Natural killer cell (primary cell): ENCODE measurements at regions not wholly inside any gene's neighbourhood (a gene's known extent, or its start where the extent isn't known, plus 50 kb on each side); places are given as distances from the start of the nearest gene placed in this dataset.

ENCODE experiments used
- ATAC-seq, 3 donors: fragments of 150-1000 bp in 2 of 3; fragments of 200-7000 bp in 1 of 3; cut with Tn5 transposase; 1 replicate in 1 of 3; 2 replicates in 2 of 3; pipeline ENCODE4 v1.10.0; 2021; ENCODE audit warnings: mild to moderate bottlenecking in 2 of 3, moderate library complexity in 2 of 3
- DNase-seq, 2 donors: peaks; one replicate each; pipeline versions ENCODE4 v3.0.0 to v3.0.0-alpha.2; 2013 to 2021; ENCODE audit warnings: mixed read lengths in 1 of 2
- H3K27ac ChIP-seq: one replicate; pipeline ENCODE4 v1.5.1; 2013; ENCODE audit warnings: mild to moderate bottlenecking, low read length
- H3K27me3 ChIP-seq: one replicate; pipeline ENCODE4 v1.6.1; 2013; ENCODE audit warnings: low read length; ENCODE audit not compliant: control insufficient read depth, insufficient read depth
- H3K36me3 ChIP-seq: one replicate; pipeline ENCODE4 v1.6.1; 2013; ENCODE audit warnings: low read length; ENCODE audit not compliant: control insufficient read depth, insufficient read depth
- H3K4me1 ChIP-seq: one replicate; pipeline ENCODE4 v1.6.1; 2013; ENCODE audit warnings: low read length; ENCODE audit not compliant: control insufficient read depth, insufficient read depth
- H3K4me3 ChIP-seq: one replicate; pipeline ENCODE4 v1.5.1; 2013; ENCODE audit warnings: low read length
- H3K9me3 ChIP-seq: one replicate; pipeline ENCODE4 v1.6.1; 2013; ENCODE audit warnings: low read length; ENCODE audit not compliant: control insufficient read depth, insufficient read depth
- H3K27ac Mint-ChIP-seq, 2 donors: one replicate each; pipeline ENCODE4 v1.8.0; 2022; ENCODE audit warnings: mild to moderate bottlenecking in 2 of 2, mixed read lengths in 2 of 2, moderate library complexity in 1 of 2
- H3K27me3 Mint-ChIP-seq, 2 donors: one replicate each; pipeline ENCODE4 v1.8.0; 2022; ENCODE audit warnings: low read depth in 2 of 2, mixed read lengths in 2 of 2
- H3K36me3 Mint-ChIP-seq: one replicate; pipeline ENCODE4 v1.8.0; 2022; ENCODE audit warnings: mixed read lengths
- H3K4me1 Mint-ChIP-seq, 2 donors: one replicate each; pipeline ENCODE4 v1.8.0; 2022; ENCODE audit warnings: mixed read lengths in 2 of 2
- H3K4me3 Mint-ChIP-seq: one replicate; pipeline ENCODE4 v1.8.0; 2022; ENCODE audit warnings: mild to moderate bottlenecking, moderate library complexity, mixed read lengths
- H3K9me3 Mint-ChIP-seq, 2 donors: one replicate each; pipeline ENCODE4 v1.8.0; 2022; ENCODE audit warnings: mixed read lengths in 2 of 2
- CTCF ChIP-seq: fragments of 200-600 bp; IDR thresholded peaks from one replicate; pipeline ENCODE4 v1.8.0; 2022; ENCODE audit warnings: antibody characterized with exemption
- WGBS: methylation state at CpG from one replicate; pipeline ENCODE4 v1.1.7; 2013; ENCODE audit warnings: missing lambda C conversion rate; ENCODE audit not compliant: insufficient coverage; 5-methylcytosine and 5-hydroxymethylcytosine counted together
- intact Hi-C: fragments of 100-400 bp; cut with micrococcal nuclease; formaldehyde crosslinking; loops from one replicate; pipeline ENCODE4 v1.14.2; 2022

GRCh38 chr3:174377684-174378083 lies 481.4 kb upstream of the NAALADL2 start:
- H3K4me1 ChIP-seq = no peaks in the 10 kb centered on the region
- no peaks in the 10 kb centered on the region for H3K36me3 ChIP-seq
- intact Hi-C loops = no loop called here
- no peak overlapping the region for H3K4me3 ChIP-seq
- Mint-ChIP-seq H3K36me3 (no peaks in the 10 kb centered on the region), H3K4me3 (no peak overlapping the region), H3K27ac (no peak overlapping the region), H3K9me3 (peaks cover 5 to 13% of the 10 kb centered on the region in 2 donors), H3K27me3 (no peaks in the 10 kb centered on the region), H3K4me1 (no peaks in the 10 kb centered on the region)
- no peaks in the 10 kb centered on the region for H3K27me3 ChIP-seq
- ATAC-seq (no peak), DNase-seq (no peak)
- 92% methylated on average over 13 of the region's 13 CpGs for WGBS
- H3K9me3 ChIP-seq = no peaks in the 10 kb centered on the region
- TF ChIP-seq CTCF = no peak
- H3K27ac ChIP-seq = no peak overlapping the region

- Mint-ChIP-seq H3K4me1 (no peaks in the 10 kb centered on the region), H3K4me3 (no peak overlapping the region), H3K27me3 (no peaks in the 10 kb centered on the region), H3K36me3 (no peaks in the 10 kb centered on the region), H3K9me3 (peaks cover 4 to 12% of the 10 kb centered on the region in 2 donors), H3K27ac (no peak overlapping the region)
- H3K4me1 ChIP-seq = no peaks in the 10 kb centered on the region
- no CpG with 5 or more reads among the region's 1 CpG for WGBS
- intact Hi-C loops = no loop called here
- ATAC-seq (no peak), DNase-seq (no peak)
- no peaks in the 10 kb centered on the region for H3K27me3 ChIP-seq
- TF ChIP-seq CTCF = no peak
- no peaks in the 10 kb centered on the region for H3K36me3 ChIP-seq
- no peak overlapping the region for H3K27ac ChIP-seq
- H3K4me3 ChIP-seq = no peak overlapping the region
- no peaks in the 10 kb centered on the region for H3K9me3 ChIP-seq
Measured at GRCh38 chr3:174382878-174383277, 476.3 kb upstream of the NAALADL2 start.

- DNase-seq (no peak), ATAC-seq (no peak)
- H3K9me3 ChIP-seq = no peaks in the 10 kb centered on the region
- no peak overlapping the region for H3K27ac Mint-ChIP-seq
- H3K36me3 ChIP-seq = no peaks in the 10 kb centered on the region
- no peak overlapping the region for H3K4me3 ChIP-seq
- H3K27me3 ChIP-seq = no peaks in the 10 kb centered on the region
- intact Hi-C loops = no loop called here
- H3K27ac ChIP-seq = no peak overlapping the region
- no peaks in the 10 kb centered on the region for H3K4me1 Mint-ChIP-seq
- no peak for TF ChIP-seq CTCF
- no peaks in the 10 kb centered on the region for H3K36me3 Mint-ChIP-seq
- H3K4me1 ChIP-seq = no peaks in the 10 kb centered on the region
- H3K27me3 Mint-ChIP-seq = no peaks in the 10 kb centered on the region
- peaks cover 6 to 12% of the 10 kb centered on the region in 2 donors for H3K9me3 Mint-ChIP-seq
- H3K4me3 Mint-ChIP-seq = no peak overlapping the region
- no CpG with 5 or more reads among the region's 1 CpG for WGBS
Measured at GRCh38 chr3:174387736-174388135, 471.4 kb upstream of the NAALADL2 start.

GRCh38 chr3:174397848-174398247 lies 461.3 kb upstream of the NAALADL2 start:
- intact Hi-C loops = no loop called here
- H3K4me3 ChIP-seq = no peak overlapping the region
- Mint-ChIP-seq H3K36me3 (no peaks in the 10 kb centered on the region), H3K9me3 (peaks cover 3 to 8% of the 10 kb centered on the region in 2 donors), H3K27ac (no peak overlapping the region), H3K4me1 (no peaks in the 10 kb centered on the region), H3K4me3 (no peak overlapping the region), H3K27me3 (no peaks in the 10 kb centered on the region)
- no peak for TF ChIP-seq CTCF
- no peak overlapping the region for H3K27ac ChIP-seq
- no peaks in the 10 kb centered on the region for H3K9me3 ChIP-seq
- H3K27me3 ChIP-seq = no peaks in the 10 kb centered on the region
- ATAC-seq (no peak), DNase-seq (peak in 1 of 2 donors; percentile 22)
- H3K4me1 ChIP-seq = no peaks in the 10 kb centered on the region
- no peaks in the 10 kb centered on the region for H3K36me3 ChIP-seq
